ENCODE measurements at regions not wholly inside any gene's neighbourhood (a gene's known extent, or its start where the extent isn't known, plus 50 kb on each side); places are given as distances from the start of the nearest gene placed in this dataset.

DNA sequence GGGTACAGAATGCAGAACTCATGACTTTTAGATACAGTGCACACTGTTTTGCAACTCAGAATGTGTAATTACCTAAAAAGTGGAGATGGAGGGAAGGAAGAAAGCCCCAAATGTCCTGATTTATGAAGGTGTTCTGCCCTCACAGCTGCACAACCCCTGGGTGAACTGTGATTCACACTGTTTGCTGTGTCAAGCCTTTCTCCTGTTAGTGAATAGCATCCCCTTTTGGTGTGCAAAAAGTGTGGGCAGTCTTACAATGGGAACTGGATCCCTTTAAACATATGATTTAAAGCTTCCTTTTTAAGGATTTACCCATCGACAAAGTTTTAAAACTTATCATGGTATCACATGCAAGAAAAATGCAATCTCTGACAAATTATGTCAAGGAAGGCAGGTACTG lies 633.4 kb upstream of the EPHA7 start:
- no peaks in the 10 kb centered on the region for H3F3A ChIP-seq (ENCODE audit: insufficient read depth, low read length)
- H3K27ac ChIP-seq (ENCODE audit: low read length): no peak overlapping the region
- no peaks in the 10 kb centered on the region for H3K9me2 ChIP-seq (replicated peaks; ENCODE audit: insufficient read depth, low read length)
- H2AFZ ChIP-seq (ENCODE audit: low read length): no peak overlapping the region
- no peaks in the 10 kb centered on the region for H4K20me1 ChIP-seq (ENCODE audit: insufficient read depth, low read length)
- no peak for TF ChIP-seq EZH2 (optimal IDR thresholded peaks at IDR 0.05; ENCODE audit: low read depth, low read length)
- TF ChIP-seq, protein P1, sequence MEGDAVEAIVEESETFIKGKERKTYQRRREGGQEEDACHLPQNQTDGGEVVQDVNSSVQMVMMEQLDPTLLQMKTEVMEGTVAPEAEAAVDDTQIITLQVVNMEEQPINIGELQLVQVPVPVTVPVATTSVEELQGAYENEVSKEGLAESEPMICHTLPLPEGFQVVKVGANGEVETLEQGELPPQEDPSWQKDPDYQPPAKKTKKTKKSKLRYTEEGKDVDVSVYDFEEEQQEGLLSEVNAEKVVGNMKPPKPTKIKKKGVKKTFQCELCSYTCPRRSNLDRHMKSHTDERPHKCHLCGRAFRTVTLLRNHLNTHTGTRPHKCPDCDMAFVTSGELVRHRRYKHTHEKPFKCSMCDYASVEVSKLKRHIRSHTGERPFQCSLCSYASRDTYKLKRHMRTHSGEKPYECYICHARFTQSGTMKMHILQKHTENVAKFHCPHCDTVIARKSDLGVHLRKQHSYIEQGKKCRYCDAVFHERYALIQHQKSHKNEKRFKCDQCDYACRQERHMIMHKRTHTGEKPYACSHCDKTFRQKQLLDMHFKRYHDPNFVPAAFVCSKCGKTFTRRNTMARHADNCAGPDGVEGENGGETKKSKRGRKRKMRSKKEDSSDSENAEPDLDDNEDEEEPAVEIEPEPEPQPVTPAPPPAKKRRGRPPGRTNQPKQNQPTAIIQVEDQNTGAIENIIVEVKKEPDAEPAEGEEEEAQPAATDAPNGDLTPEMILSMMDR (IDR thresholded peaks at IDR 0.05; ENCODE audit: low read length): peak; percentile 36
- H3K79me2 ChIP-seq (ENCODE audit: low read length): no peaks in the 10 kb centered on the region
- no peak overlapping the region for H3K4me2 ChIP-seq (ENCODE audit: low read depth, low read length)
- H3K36me3 ChIP-seq (replicated peaks; ENCODE audit: insufficient read depth, low read length): no peaks in the 10 kb centered on the region
- no peaks in the 10 kb centered on the region for H3K4me1 ChIP-seq (ENCODE audit: low read length)
- H3K9ac ChIP-seq (ENCODE audit: low read length): no peak overlapping the region
- no peak overlapping the region for H3K4me3 ChIP-seq (ENCODE audit: low read length)
- no peaks in the 10 kb centered on the region for H3K27me3 ChIP-seq (replicated peaks; ENCODE audit: insufficient read depth, low read length)
- no peaks in the 10 kb centered on the region for H3K9me3 ChIP-seq (replicated peaks; ENCODE audit: insufficient read depth, low read length)
- peak; percentile 27 for DNase-seq

GRCh38 chr6:94050515-94050914 lies 631.2 kb upstream of the EPHA7 start:
- Histone ChIP-seq H3K79me2 (ENCODE audit: low read length) (no peaks in the 10 kb centered on the region), H3K4me1 (ENCODE audit: low read length) (no peaks in the 10 kb centered on the region), H3K27me3 (replicated peaks; ENCODE audit: insufficient read depth, low read length) (no peaks in the 10 kb centered on the region), H4K20me1 (ENCODE audit: insufficient read depth, low read length) (no peaks in the 10 kb centered on the region), H3K4me2 (ENCODE audit: low read depth, low read length) (no peak overlapping the region), H3K9ac (ENCODE audit: low read length) (no peak overlapping the region), H3K36me3 (replicated peaks; ENCODE audit: insufficient read depth, low read length) (no peaks in the 10 kb centered on the region), H3F3A (ENCODE audit: insufficient read depth, low read length) (no peaks in the 10 kb centered on the region), H3K4me3 (ENCODE audit: low read length) (no peak overlapping the region), H2AFZ (ENCODE audit: low read length) (no peak overlapping the region), H3K9me3 (replicated peaks; ENCODE audit: insufficient read depth, low read length) (no peaks in the 10 kb centered on the region), H3K27ac (ENCODE audit: low read length) (no peak overlapping the region), H3K9me2 (replicated peaks; ENCODE audit: insufficient read depth, low read length) (no peaks in the 10 kb centered on the region)
- DNase-seq: no peak
- TF ChIP-seq EZH2 (optimal IDR thresholded peaks at IDR 0.05; ENCODE audit: low read depth, low read length) (no peak), EZH2phosphoT487 (IDR thresholded peaks at IDR 0.05; ENCODE audit: low read length) (no peak)
- TF ChIP-seq, protein P1 (IDR thresholded peaks at IDR 0.05; ENCODE audit: low read length): no peak

DNA sequence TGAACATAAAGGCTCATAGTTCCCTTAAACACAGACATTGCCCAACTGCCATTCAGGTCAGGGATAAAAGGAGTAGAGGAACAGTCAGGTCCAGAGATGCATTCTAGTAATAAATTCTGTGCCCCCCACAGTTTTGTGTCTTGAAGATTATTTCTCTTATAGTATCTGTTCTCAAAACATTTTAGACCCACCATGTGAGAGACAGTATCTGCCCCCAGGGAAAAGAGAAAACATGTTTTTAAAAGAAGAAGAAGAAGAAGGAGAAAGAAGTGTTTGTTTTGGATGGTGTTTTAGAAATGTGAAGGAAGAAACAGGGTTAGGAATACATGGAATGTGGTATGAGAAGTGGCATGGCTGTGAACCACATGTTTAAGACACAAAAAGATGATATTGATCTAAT lies 629.6 kb upstream of the EPHA7 start:
- Histone ChIP-seq H3K36me3 (replicated peaks; ENCODE audit: insufficient read depth, low read length) (no peaks in the 10 kb centered on the region), H3K9me3 (replicated peaks; ENCODE audit: insufficient read depth, low read length) (no peaks in the 10 kb centered on the region), H3K4me3 (ENCODE audit: low read length) (no peak overlapping the region), H3K79me2 (ENCODE audit: low read length) (no peaks in the 10 kb centered on the region), H3F3A (ENCODE audit: insufficient read depth, low read length) (no peaks in the 10 kb centered on the region), H2AFZ (ENCODE audit: low read length) (no peak overlapping the region), H3K9ac (ENCODE audit: low read length) (no peak overlapping the region), H3K27ac (ENCODE audit: low read length) (no peak overlapping the region), H4K20me1 (ENCODE audit: insufficient read depth, low read length) (no peaks in the 10 kb centered on the region), H3K9me2 (replicated peaks; ENCODE audit: insufficient read depth, low read length) (no peaks in the 10 kb centered on the region), H3K4me1 (ENCODE audit: low read length) (no peaks in the 10 kb centered on the region), H3K4me2 (ENCODE audit: low read depth, low read length) (no peak overlapping the region), H3K27me3 (replicated peaks; ENCODE audit: insufficient read depth, low read length) (no peaks in the 10 kb centered on the region)
- no peak for DNase-seq
- TF ChIP-seq EZH2phosphoT487 (IDR thresholded peaks at IDR 0.05; ENCODE audit: low read length) (no peak), EZH2 (optimal IDR thresholded peaks at IDR 0.05; ENCODE audit: low read depth, low read length) (no peak)
- TF ChIP-seq, protein P1 (IDR thresholded peaks at IDR 0.05; ENCODE audit: low read length): no peak

Data from MM.1S (cell line).